Lung (tissue), 11 donors: ENCODE measurements at regions not wholly inside any gene's neighbourhood (a gene's known extent, or its start where the extent isn't known, plus 50 kb on each side); places are given as distances from the start of the nearest gene placed in this dataset.

Source experiments
- ATAC-seq: fragments of 200-7000 bp; cut with Tn5 transposase; one replicate; pipeline ENCODE4 v1.9.1; 2020; ENCODE audit warnings: moderate number of reproducible peaks; ENCODE audit not compliant: insufficient read depth, low FRiP score
- DNase-seq, 3 donors: peaks; one replicate each; pipeline ENCODE4 v3.0.0-alpha.2; 2013 to 2017
- H3K27ac ChIP-seq, 2 donors: one replicate each; pipeline ENCODE4 v1.5.1; 2013; ENCODE audit warnings: mild to moderate bottlenecking in 2 of 2, moderate library complexity in 2 of 2, control low read depth in 1 of 2, inconsistent platforms in 1 of 2, low read depth in 1 of 2, low read length in 1 of 2
- H3K27me3 ChIP-seq, 3 donors: one replicate each; pipeline ENCODE4 v1.5.1; 2013; ENCODE audit warnings: low read length in 2 of 3; ENCODE audit not compliant: control insufficient read depth in 3 of 3, insufficient read depth in 3 of 3
- H3K36me3 ChIP-seq, 4 donors: one replicate each; pipeline ENCODE4 v1.5.1; 2013; ENCODE audit warnings: low read length in 4 of 4, mild to moderate bottlenecking in 1 of 4, moderate library complexity in 1 of 4; ENCODE audit not compliant: control insufficient read depth in 4 of 4, insufficient read depth in 4 of 4
- H3K4me1 ChIP-seq, 5 donors: one replicate each; pipeline ENCODE4 v1.5.1; 2013; ENCODE audit warnings: low read length in 5 of 5, mild to moderate bottlenecking in 2 of 5, moderate library complexity in 1 of 5; ENCODE audit not compliant: control insufficient read depth in 5 of 5, insufficient read depth in 5 of 5
- H3K4me3 ChIP-seq: one replicate; pipeline ENCODE4 v1.5.1; 2013; ENCODE audit warnings: mild to moderate bottlenecking, control low read depth, moderate library complexity
- H3K9ac ChIP-seq, 2 donors: one replicate each; pipeline ENCODE4 v1.5.1; 2013; ENCODE audit warnings: low read length in 2 of 2, control low read depth in 1 of 2; ENCODE audit not compliant: insufficient read depth in 1 of 2
- H3K9me3 ChIP-seq, 4 donors: one replicate each; pipeline ENCODE4 v1.5.1; 2013; ENCODE audit warnings: low read length in 3 of 4, mild to moderate bottlenecking in 1 of 4, moderate library complexity in 1 of 4; ENCODE audit not compliant: control insufficient read depth in 4 of 4, insufficient read depth in 3 of 4
- WGBS, 2 donors: extraction: QIAGEN DNeasy Blood & Tissue Kit; methylation state at CpG; one replicate each; pipeline ENCODE4 v1.1.7; 2013; 5-methylcytosine and 5-hydroxymethylcytosine counted together
- TF ChIP-seq, protein P1 (sequence below): IDR thresholded peaks from 2 replicates; pipeline ENCODE4 v1.5.1; 2012; ENCODE audit warnings: mild to moderate bottlenecking; ENCODE audit errors: control extremely low read depth, extremely low read depth
- donor health status: control.
- donor health status: control.
- donor health status: Bipolar disorder and iron deficiency.
- donor health status: healthy.
- donor health status: DM: yes; HTN: yes; CAD: no.

DNA sequence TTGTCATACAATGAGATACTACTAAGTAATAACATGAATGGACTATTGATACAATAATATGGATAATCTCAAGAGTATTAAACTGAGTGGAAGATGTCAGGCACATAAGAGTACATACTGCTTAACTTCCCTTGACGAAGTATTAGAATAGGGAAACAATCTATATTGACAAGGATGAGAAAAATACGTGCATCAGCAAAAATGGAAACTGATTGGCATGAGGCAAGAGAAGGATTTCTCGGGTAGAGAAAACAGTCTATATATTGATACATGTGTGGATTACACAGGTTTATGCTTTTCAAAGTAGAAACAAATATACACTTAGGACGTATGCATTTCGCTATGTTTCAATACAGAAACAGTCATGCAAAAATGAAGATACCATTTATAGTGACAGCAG, 57.4 kb downstream of the PRR20E start:
- H3K27me3 ChIP-seq: no peaks in the 10 kb centered on the region
- no peak for DNase-seq
- no peak overlapping the region for H3K9ac ChIP-seq
- peaks cover 0 to 1% (median 0%) of the 10 kb centered on the region in 4 donors for H3K9me3 ChIP-seq
- H3K4me1 ChIP-seq: no peaks in the 10 kb centered on the region
- no peak overlapping the region for H3K27ac ChIP-seq
- ATAC-seq: no peak
- WGBS, 2 donors: 93 to 94% methylated on average over 5 of the region's 5 CpGs
- H3K36me3 ChIP-seq: no peaks in the 10 kb centered on the region
- TF ChIP-seq, protein P1, sequence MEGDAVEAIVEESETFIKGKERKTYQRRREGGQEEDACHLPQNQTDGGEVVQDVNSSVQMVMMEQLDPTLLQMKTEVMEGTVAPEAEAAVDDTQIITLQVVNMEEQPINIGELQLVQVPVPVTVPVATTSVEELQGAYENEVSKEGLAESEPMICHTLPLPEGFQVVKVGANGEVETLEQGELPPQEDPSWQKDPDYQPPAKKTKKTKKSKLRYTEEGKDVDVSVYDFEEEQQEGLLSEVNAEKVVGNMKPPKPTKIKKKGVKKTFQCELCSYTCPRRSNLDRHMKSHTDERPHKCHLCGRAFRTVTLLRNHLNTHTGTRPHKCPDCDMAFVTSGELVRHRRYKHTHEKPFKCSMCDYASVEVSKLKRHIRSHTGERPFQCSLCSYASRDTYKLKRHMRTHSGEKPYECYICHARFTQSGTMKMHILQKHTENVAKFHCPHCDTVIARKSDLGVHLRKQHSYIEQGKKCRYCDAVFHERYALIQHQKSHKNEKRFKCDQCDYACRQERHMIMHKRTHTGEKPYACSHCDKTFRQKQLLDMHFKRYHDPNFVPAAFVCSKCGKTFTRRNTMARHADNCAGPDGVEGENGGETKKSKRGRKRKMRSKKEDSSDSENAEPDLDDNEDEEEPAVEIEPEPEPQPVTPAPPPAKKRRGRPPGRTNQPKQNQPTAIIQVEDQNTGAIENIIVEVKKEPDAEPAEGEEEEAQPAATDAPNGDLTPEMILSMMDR: no peak
- H3K4me3 ChIP-seq: no peak overlapping the region

DNA sequence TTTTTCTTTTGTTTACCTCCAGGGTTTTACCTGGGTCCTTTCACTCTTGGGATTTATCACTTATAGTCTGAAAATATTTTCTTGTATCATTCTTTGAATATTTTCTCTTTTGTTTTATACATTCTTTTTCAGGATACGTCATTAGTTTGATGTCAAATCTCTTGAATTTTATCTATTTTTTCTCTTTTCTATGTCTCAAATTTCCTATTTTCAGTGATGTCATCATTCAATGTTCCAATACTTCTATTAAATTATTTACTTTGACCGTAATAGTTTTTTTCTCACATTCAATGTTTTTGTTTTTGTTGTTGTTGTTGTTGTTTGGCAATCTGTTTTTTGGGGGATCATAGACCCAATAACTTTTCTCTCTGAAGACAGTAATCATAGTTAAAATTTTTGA, 83.5 kb downstream of the PRR20E start:
- ATAC-seq (no peak), DNase-seq (no peak)
- Histone ChIP-seq H3K9ac (no peak overlapping the region), H3K36me3 (no peaks in the 10 kb centered on the region), H3K9me3 (no peaks in the 10 kb centered on the region), H3K4me3 (no peak overlapping the region), H3K4me1 (no peaks in the 10 kb centered on the region), H3K27me3 (no peaks in the 10 kb centered on the region), H3K27ac (no peak overlapping the region)
- WGBS, 2 donors: 83 to 88% methylated on average over 2 of the region's 2 CpGs
- TF ChIP-seq, protein P1: no peak

- ATAC-seq (no peak), DNase-seq (no peak)
- no peaks in the 10 kb centered on the region for H3K9me3 ChIP-seq
- no peaks in the 10 kb centered on the region for H3K4me1 ChIP-seq
- H3K27me3 ChIP-seq: no peaks in the 10 kb centered on the region
- TF ChIP-seq, protein P1: no peak
- WGBS, 2 donors: 65 to 79% methylated on average over 2 of the region's 2 CpGs
- H3K36me3 ChIP-seq: no peaks in the 10 kb centered on the region
- no peak overlapping the region for H3K4me3 ChIP-seq
- no peak overlapping the region for H3K9ac ChIP-seq
- no peak overlapping the region for H3K27ac ChIP-seq
Observed at GRCh38 chr13:57253551-57253950, 86.6 kb downstream of the PRR20E start.

DNA sequence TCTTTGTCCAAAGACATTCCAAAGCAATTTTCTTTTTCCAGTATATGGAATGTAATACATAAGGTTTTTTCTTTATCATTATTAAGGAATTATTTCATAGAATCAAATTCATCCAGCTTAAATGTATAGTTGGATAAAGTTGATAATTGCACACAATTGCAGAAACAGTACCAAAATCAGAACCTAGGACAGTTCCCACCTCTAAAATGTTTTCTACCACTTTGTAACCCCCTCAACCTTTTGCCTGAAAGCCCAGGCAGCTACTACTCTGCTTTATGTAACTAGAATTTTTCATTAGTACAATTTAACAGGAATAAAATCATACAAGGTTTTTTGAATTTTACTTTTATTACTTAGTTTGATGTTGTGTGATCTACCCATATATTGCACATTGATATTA, 98.0 kb downstream of the PRR20E start:
- H3K36me3 ChIP-seq: no peaks in the 10 kb centered on the region
- H3K27me3 ChIP-seq: no peaks in the 10 kb centered on the region
- H3K4me1 ChIP-seq: no peaks in the 10 kb centered on the region
- DNase-seq: peak in 1 of 3 donors; percentile 25
- TF ChIP-seq, protein P1: no peak
- H3K27ac ChIP-seq: no peak overlapping the region
- ATAC-seq: no peak
- no peak overlapping the region for H3K4me3 ChIP-seq
- H3K9ac ChIP-seq: no peak overlapping the region
- H3K9me3 ChIP-seq: no peaks in the 10 kb centered on the region
